MM.1S (cell line): ENCODE measurements at regions not wholly inside any gene's neighbourhood (a gene's known extent, or its start where the extent isn't known, plus 50 kb on each side); places are given as distances from the start of the nearest gene placed in this dataset.

Experiments used
- DNase-seq: peaks from one replicate; pipeline ENCODE4 v3.0.0-alpha.2; 2015
- H2AFZ ChIP-seq: fragments of 300-600 bp; sonication (generic); 2 replicates; pipeline ENCODE4 v1.6.0; 2016; ENCODE audit warnings: antibody characterized with exemption, low read length
- H3F3A ChIP-seq: fragments of 300-600 bp; sonication (generic); 2 replicates; pipeline ENCODE4 v1.6.1; 2016; ENCODE audit warnings: mild to moderate bottlenecking, antibody characterized with exemption, low read length, moderate library complexity, mixed read lengths; ENCODE audit not compliant: insufficient read depth
- H3K27ac ChIP-seq: fragments of 300-600 bp; sonication (generic); 2 replicates; pipeline ENCODE4 v1.5.1; 2016; ENCODE audit warnings: mild to moderate bottlenecking, low read length
- H3K27me3 ChIP-seq: fragments of 300-600 bp; sonication (generic); replicated peaks from 2 replicates; pipeline ENCODE4 v1.6.0; 2016; ENCODE audit warnings: low read length; ENCODE audit not compliant: insufficient read depth
- H3K36me3 ChIP-seq: fragments of 300-600 bp; sonication (generic); replicated peaks from 2 replicates; pipeline ENCODE4 v1.6.1; 2016; ENCODE audit warnings: mild to moderate bottlenecking, low read length, mixed read lengths; ENCODE audit not compliant: insufficient read depth
- H3K4me1 ChIP-seq: fragments of 300-600 bp; sonication (generic); 2 replicates; pipeline ENCODE4 v1.6.1; 2016; ENCODE audit warnings: low read length, mixed read lengths
- H3K4me2 ChIP-seq: fragments of 300-600 bp; sonication (generic); 2 replicates; pipeline ENCODE4 v1.6.0; 2016; ENCODE audit warnings: low read depth, low read length
- H3K4me3 ChIP-seq: fragments of 300-600 bp; sonication (generic); 2 replicates; pipeline ENCODE4 v1.5.1; 2016; ENCODE audit warnings: low read length, mixed read lengths
- H3K79me2 ChIP-seq: fragments of 300-600 bp; sonication (generic); 2 replicates; pipeline ENCODE4 v1.6.1; 2016; ENCODE audit warnings: mixed run types, low read length, mixed read lengths
- H3K9ac ChIP-seq: fragments of 300-600 bp; sonication (generic); 2 replicates; pipeline ENCODE4 v1.6.1; 2016; ENCODE audit warnings: low read length, mixed read lengths
- H3K9me2 ChIP-seq: fragments of 300-600 bp; sonication (generic); replicated peaks from 2 replicates; pipeline ENCODE4 v1.6.1; 2016; ENCODE audit warnings: mild to moderate bottlenecking, low read length, mixed read lengths; ENCODE audit not compliant: insufficient read depth
- H3K9me3 ChIP-seq: fragments of 300-600 bp; sonication (generic); replicated peaks from 2 replicates; pipeline ENCODE4 v1.6.1; 2016; ENCODE audit warnings: mild to moderate bottlenecking, low read length, mixed read lengths; ENCODE audit not compliant: insufficient read depth
- H4K20me1 ChIP-seq: fragments of 300-600 bp; sonication (generic); 2 replicates; pipeline ENCODE4 v1.6.1; 2016; ENCODE audit warnings: mild to moderate bottlenecking, low read length, moderate library complexity, mixed read lengths; ENCODE audit not compliant: insufficient read depth
- CTCF ChIP-seq: fragments of 300-600 bp; sonication (generic); IDR thresholded peaks from 2 replicates; pipeline ENCODE4 v1.5.1; 2016; ENCODE audit warnings: antibody characterized with exemption, low read length, mixed read lengths
- EZH2 ChIP-seq: fragments of 300-600 bp; sonication (generic); optimal IDR thresholded peaks from 2 replicates; pipeline ENCODE3; 2017; ENCODE audit warnings: low read depth, mild to moderate bottlenecking, antibody characterized with exemption, low read length, mixed read lengths
- EZH2phosphoT487 ChIP-seq: fragments of 300-600 bp; sonication (generic); IDR thresholded peaks from 2 replicates; pipeline ENCODE4 v1.6.1; 2018; ENCODE audit warnings: antibody characterized with exemption, low read length

DNA sequence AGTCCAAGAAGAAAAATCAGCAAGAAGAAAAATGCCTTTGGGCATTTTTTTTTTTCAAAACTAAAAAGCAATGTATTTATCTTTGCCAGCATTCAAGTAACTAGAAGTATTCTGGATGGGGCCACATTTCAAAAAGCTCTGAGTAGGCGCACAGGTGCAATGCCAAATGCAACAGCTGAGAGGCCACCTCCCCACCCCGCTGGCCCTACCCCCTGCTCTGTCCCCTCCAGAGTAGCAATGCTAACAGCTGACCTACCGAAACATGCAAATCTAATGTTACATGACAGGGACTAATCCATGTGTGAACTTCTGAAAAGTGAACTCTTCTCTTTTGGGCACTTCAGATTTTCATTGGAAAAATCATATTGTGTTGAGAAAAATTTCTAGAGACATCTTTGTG is 153.7 kb upstream of the SLC38A2 start:
- H3K9me3 ChIP-seq: no peaks in the 10 kb centered on the region
- H2AFZ ChIP-seq: no peak overlapping the region
- no peaks in the 10 kb centered on the region for H4K20me1 ChIP-seq
- TF ChIP-seq EZH2phosphoT487: no peak
- no peak for TF ChIP-seq CTCF
- no peak for TF ChIP-seq EZH2
- H3K27me3 ChIP-seq: no peaks in the 10 kb centered on the region
- no peaks in the 10 kb centered on the region for H3K79me2 ChIP-seq
- no peak for DNase-seq
- no peak overlapping the region for H3K9ac ChIP-seq
- H3K4me3 ChIP-seq: no peak overlapping the region
- H3K36me3 ChIP-seq: no peaks in the 10 kb centered on the region
- H3K4me2 ChIP-seq: no peak overlapping the region
- H3K27ac ChIP-seq: no peak overlapping the region
- H3K4me1 ChIP-seq: peaks cover 50% of the 10 kb centered on the region
- peaks cover 20% of the 10 kb centered on the region for H3F3A ChIP-seq
- H3K9me2 ChIP-seq: no peaks in the 10 kb centered on the region

DNA sequence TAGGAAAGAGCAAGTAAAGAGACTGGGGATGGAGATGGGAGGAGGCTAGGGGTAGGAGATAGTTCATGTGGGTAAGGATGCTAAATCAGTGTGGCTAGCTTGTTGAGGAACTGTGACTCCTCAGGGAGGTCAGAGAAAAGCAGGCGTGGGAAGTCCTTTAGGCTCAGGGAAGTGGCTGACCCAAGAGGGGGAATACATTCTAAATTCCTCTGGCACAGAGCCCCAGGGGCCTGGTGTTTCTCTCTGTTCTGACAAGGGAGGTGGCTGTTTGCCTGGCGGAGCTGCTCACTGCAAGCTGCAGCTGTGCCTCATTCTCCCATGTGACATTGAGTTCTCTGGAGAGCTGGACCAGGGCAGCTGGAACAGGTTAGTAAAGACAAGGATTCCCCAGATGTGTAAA is 152.2 kb upstream of the SLC38A2 start:
- peak overlapping the region; percentile 64; the same call in 1 of the 2 replicates for H3K4me2 ChIP-seq
- no peak overlapping the region for H2AFZ ChIP-seq
- H3K79me2 ChIP-seq: no peaks in the 10 kb centered on the region
- H3K9ac ChIP-seq: peak overlapping the region; percentile 45; the same call in 1 of the 2 replicates
- no peak for TF ChIP-seq CTCF
- TF ChIP-seq EZH2: no peak
- no peak for TF ChIP-seq EZH2phosphoT487
- peaks cover 20% of the 10 kb centered on the region for H3F3A ChIP-seq
- no peaks in the 10 kb centered on the region for H3K9me3 ChIP-seq
- no peaks in the 10 kb centered on the region for H3K36me3 ChIP-seq
- no peak overlapping the region for H3K4me3 ChIP-seq
- H4K20me1 ChIP-seq: no peaks in the 10 kb centered on the region
- no peak for DNase-seq
- H3K4me1 ChIP-seq: peaks cover 53% of the 10 kb centered on the region
- no peaks in the 10 kb centered on the region for H3K9me2 ChIP-seq
- H3K27me3 ChIP-seq: no peaks in the 10 kb centered on the region
- peak overlapping the region; percentile 81; the same call in 1 of the 2 replicates for H3K27ac ChIP-seq

DNA sequence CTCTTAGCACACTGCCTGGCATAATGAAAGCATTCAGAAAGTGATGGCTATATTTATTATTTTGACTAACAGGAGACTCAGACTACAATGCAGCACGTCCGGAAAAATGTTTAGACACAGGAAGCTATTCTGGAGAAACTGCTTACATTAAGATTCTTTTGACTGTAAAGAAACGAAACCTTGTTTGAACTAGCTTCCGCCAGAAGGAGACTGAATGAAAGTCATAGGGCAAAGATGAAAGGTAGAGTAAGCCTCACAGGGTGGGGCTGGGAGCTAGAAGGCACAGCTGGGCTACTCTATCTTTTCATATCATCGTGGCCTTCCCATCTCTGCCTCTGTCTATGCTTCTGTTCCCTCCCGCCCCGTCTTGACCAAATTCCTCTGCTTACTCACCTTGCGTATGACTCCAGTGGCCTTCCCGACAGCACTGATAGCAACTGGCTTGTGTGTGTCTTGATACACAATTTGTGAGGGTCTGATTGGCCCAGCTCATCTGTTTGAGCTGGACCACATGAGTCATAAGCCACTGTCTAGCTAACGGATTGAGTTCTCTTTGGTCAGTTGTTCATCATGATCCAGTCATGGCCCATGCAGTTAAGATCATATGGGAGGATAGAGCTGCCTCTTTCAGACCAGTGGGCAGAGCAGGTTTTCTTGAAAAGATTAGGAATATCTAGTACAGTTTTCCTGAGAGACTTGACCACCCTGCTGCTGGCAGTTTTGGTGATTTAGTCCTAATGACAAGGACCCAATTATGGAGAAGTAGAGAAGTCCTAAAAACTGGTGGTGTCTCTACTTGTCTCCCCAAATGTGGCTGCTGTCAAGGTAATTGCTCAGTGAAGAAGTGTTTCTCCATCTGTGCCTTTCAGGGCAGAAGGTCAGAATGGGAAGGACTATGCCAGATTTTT is 151.5 kb upstream of the SLC38A2 start:
- H3K4me3 ChIP-seq: peak overlapping the region; percentile 37
- no peaks in the 10 kb centered on the region for H3K9me3 ChIP-seq
- no peaks in the 10 kb centered on the region for H3K79me2 ChIP-seq
- no peaks in the 10 kb centered on the region for H4K20me1 ChIP-seq
- H3K36me3 ChIP-seq: no peaks in the 10 kb centered on the region
- peak overlapping the region; percentile 89 for H3K4me2 ChIP-seq
- DNase-seq: peak; percentile 97
- peak overlapping the region; percentile 48 for H3K9ac ChIP-seq
- H3F3A ChIP-seq: peaks cover 20% of the 10 kb centered on the region
- peaks cover 60% of the 10 kb centered on the region for H3K4me1 ChIP-seq
- TF ChIP-seq EZH2phosphoT487: no peak
- no peak for TF ChIP-seq CTCF
- TF ChIP-seq EZH2: no peak
- peak overlapping the region; percentile 58 for H2AFZ ChIP-seq
- H3K27ac ChIP-seq: peak overlapping the region; percentile 81
- H3K27me3 ChIP-seq: no peaks in the 10 kb centered on the region
- no peaks in the 10 kb centered on the region for H3K9me2 ChIP-seq
